Panc1 (cell line): ENCODE measurements at regions not wholly inside any gene's neighbourhood (a gene's known extent, or its start where the extent isn't known, plus 50 kb on each side); places are given as distances from the start of the nearest gene placed in this dataset.

Source experiments
- ATAC-seq: fragments of 200-7000 bp; cut with Tn5 transposase; 2 replicates; pipeline ENCODE4 v1.9.1; 2020; ENCODE audit warnings: mild to moderate bottlenecking, moderate library complexity
- BruUV-seq: library from RNA; stranded (reverse); fragments of 400-500 nt; replicated peaks from 2 replicates; lab custom pipeline; 2021; lab: Mats Ljungman, UMichigan
- CTCF ChIA-PET: fragments of 300-600 bp; sonication (Branson Sonifier 250); formaldehyde crosslinking; loops from one replicate; lab custom pipeline; 2022; ENCODE audit warnings: antibody characterized with exemption; lab: Charles Lee
- POLR2A ChIA-PET: fragments of 300-600 bp; sonication (Branson Sonifier 250); formaldehyde crosslinking; loops from one replicate; lab custom pipeline; 2022; ENCODE audit warnings: antibody characterized with exemption; lab: Charles Lee
- DNase-seq: peaks from one replicate; pipeline ENCODE4 v3.0.0-alpha.2; 2010; ENCODE audit warnings: low read depth, low spot score
- H3K27ac ChIP-seq: 2 replicates; pipeline ENCODE4 v1.5.1; 2011; ENCODE audit warnings: mild to moderate bottlenecking, low read length, inconsistent platforms
- H3K27me3 ChIP-seq: fragments of 200-500 bp; sonication (Bioruptor generic); 2 replicates; pipeline ENCODE4 v1.6.0; 2014; ENCODE audit warnings: low read length, inconsistent platforms; ENCODE audit not compliant: control insufficient read depth, insufficient read depth
- H3K36me3 ChIP-seq: fragments of 200-500 bp; sonication (Bioruptor generic); 2 replicates; pipeline ENCODE4 v1.5.1; 2014; ENCODE audit warnings: inconsistent platforms, mild to moderate bottlenecking, low read length, moderate library complexity; ENCODE audit not compliant: control insufficient read depth, insufficient read depth
- H3K4me1 ChIP-seq: 2 replicates; pipeline ENCODE4 v1.5.1; 2011; ENCODE audit warnings: inconsistent platforms, mild to moderate bottlenecking, low read length, moderate library complexity; ENCODE audit not compliant: control insufficient read depth, insufficient read depth
- H3K4me3 ChIP-seq, 2 experiments: 2 replicates each; pipeline ENCODE4 v1.5.1; 2011 to 2012; ENCODE audit warnings: low read depth in 2 of 2, low read length in 2 of 2, mild to moderate bottlenecking in 2 of 2, inconsistent platforms in 1 of 2, moderate library complexity in 1 of 2
- H3K9me3 ChIP-seq: fragments of 200-500 bp; sonication (Bioruptor generic); 2 replicates; pipeline ENCODE4 v1.5.1; 2014; ENCODE audit warnings: low read depth, mild to moderate bottlenecking, inconsistent platforms, low read length, moderate library complexity; ENCODE audit not compliant: control insufficient read depth, insufficient read depth
- CTCF ChIP-seq: fragments of 450-650 bp; IDR thresholded peaks from 2 replicates; pipeline ENCODE4 v1.5.1; 2017; ENCODE audit warnings: mild to moderate bottlenecking
- POLR2AphosphoS5 ChIP-seq: IDR thresholded peaks from 2 replicates; pipeline ENCODE4 v1.6.1; 2012; ENCODE audit warnings: mild to moderate bottlenecking, low read depth, low read length, moderate library complexity
- REST ChIP-seq, 2 experiments: IDR thresholded peaks; 2 replicates each; pipeline ENCODE4 v1.6.1; 2011 to 2012; ENCODE audit warnings: low read depth in 2 of 2, control low read depth in 1 of 2, low read length in 1 of 2, mild to moderate bottlenecking in 1 of 2, moderate library complexity in 1 of 2; ENCODE audit not compliant: insufficient read depth in 1 of 2
- SIN3A ChIP-seq: IDR thresholded peaks from 2 replicates; pipeline ENCODE4 v1.6.1; 2012; ENCODE audit warnings: low read depth, mild to moderate bottlenecking, low read length, moderate library complexity, borderline replicate concordance; ENCODE audit not compliant: insufficient read depth
- TCF7L2 ChIP-seq: IDR thresholded peaks from 2 replicates; pipeline ENCODE4 v1.6.1; 2011; ENCODE audit warnings: mild to moderate bottlenecking, low read depth, low read length, inconsistent platforms
- in situ Hi-C: cut with HindIII; loops from 2 replicates; pipeline ENCODE4 v1.10.0; 2016; ENCODE audit warnings: low sequenced_read_pairs, low pct_unique_long_range_greater_than_20kb
- intact Hi-C: fragments of 100-400 bp; cut with micrococcal nuclease; formaldehyde crosslinking; loops from one replicate; pipeline ENCODE4 v1.10.0; 2022; ENCODE audit not compliant: unreplicated experiment

- no TSS peak for BruUV-seq
- POLR2A ChIA-PET, result no interaction called here
- no peaks in the 10 kb centered on the region for H3K4me1 ChIP-seq
- no peak for DNase-seq
- H3K27me3 ChIP-seq, result no peaks in the 10 kb centered on the region
- in situ Hi-C loops, result no loop called here
- H3K36me3 ChIP-seq, result no peaks in the 10 kb centered on the region
- intact Hi-C loops, result no loop called here
- H3K27ac ChIP-seq, result no peak overlapping the region
- CTCF ChIA-PET, result no interaction called here
- no peaks in the 10 kb centered on the region for H3K9me3 ChIP-seq
- no peak for ATAC-seq
- TF ChIP-seq REST (IDR thresholded peaks at IDR 0.05; ENCODE audit: insufficient read depth in 1 of 2, low read depth in 2 of 2, low read length in 1 of 2) (no peak), POLR2AphosphoS5 (no peak), TCF7L2 (no peak), CTCF (no peak), SIN3A (no peak)
- no peak overlapping the region for H3K4me3 ChIP-seq
These were observed 1101.0 kb upstream of the PCDH7 start for GRCh38 chr4:29619168-29619567.

- intact Hi-C loops (no loop called here), in situ Hi-C loops (no loop called here)
- Histone ChIP-seq H3K36me3 (no peaks in the 10 kb centered on the region), H3K4me3 (no peak overlapping the region), H3K9me3 (no peaks in the 10 kb centered on the region), H3K27me3 (no peaks in the 10 kb centered on the region), H3K27ac (no peak overlapping the region), H3K4me1 (no peaks in the 10 kb centered on the region)
- no peak for TF ChIP-seq REST (IDR thresholded peaks at IDR 0.05; ENCODE audit: insufficient read depth in 1 of 2, low read depth in 2 of 2, low read length in 1 of 2)
- TF ChIP-seq POLR2AphosphoS5, result no peak
- no peak for TF ChIP-seq SIN3A
- no peak for TF ChIP-seq CTCF
- TF ChIP-seq TCF7L2, result no peak
- no peak for ATAC-seq
- DNase-seq, result no peak
- CTCF ChIA-PET, result no interaction called here
- POLR2A ChIA-PET, result no interaction called here
- BruUV-seq, result no TSS peak
These were observed 1088.0 kb upstream of the PCDH7 start for GRCh38 chr4:29632199-29632598.
